ENCODE measurements at regions not wholly inside any gene's neighbourhood (a gene's known extent, or its start where the extent isn't known, plus 50 kb on each side); places are given as distances from the start of the nearest gene placed in this dataset.

GRCh38 chr4:62771983-62772557, 1571.9 kb downstream of the ADGRL3 start:
- Histone ChIP-seq H3K36me3 (ENCODE audit: control insufficient read depth, insufficient read depth, low read length) (no peaks in the 10 kb centered on the region), H3K27ac (ENCODE audit: low read length) (no peak overlapping the region), H3K4me1 (ENCODE audit: control insufficient read depth, insufficient read depth, low read length) (no peaks in the 10 kb centered on the region), H3K9me3 (ENCODE audit: control insufficient read depth, insufficient read depth, low read depth, low read length) (no peaks in the 10 kb centered on the region), H3K27me3 (ENCODE audit: control insufficient read depth, insufficient read depth, low read length) (no peaks in the 10 kb centered on the region), H3K4me3 (ENCODE audit: low read depth in 2 of 2, low read length in 2 of 2) (no peak overlapping the region)
- in situ Hi-C loops (cut with HindIII; ENCODE audit: low pct_unique_long_range_greater_than_20kb, low sequenced_read_pairs), result no loop called here
- ATAC-seq, result no peak
- TF ChIP-seq REST (IDR thresholded peaks at IDR 0.05; ENCODE audit: insufficient read depth in 1 of 2, low read depth in 2 of 2, low read length in 1 of 2), result no peak
- TF ChIP-seq SIN3A (IDR thresholded peaks at IDR 0.05; ENCODE audit: borderline replicate concordance, insufficient read depth, low read depth, low read length), result no peak
- no peak for TF ChIP-seq TCF7L2 (IDR thresholded peaks at IDR 0.05; ENCODE audit: low read depth, low read length)
- no peak for TF ChIP-seq POLR2AphosphoS5 (IDR thresholded peaks at IDR 0.05; ENCODE audit: low read depth, low read length)
- TF ChIP-seq CTCF (IDR thresholded peaks at IDR 0.05), result no peak
- ChIA-PET CTCF (no interaction called here), POLR2A (no interaction called here)
- DNase-seq (ENCODE audit: low read depth, low spot score), result no peak
- intact Hi-C loops (cut with micrococcal nuclease; ENCODE audit: unreplicated experiment), result no loop called here
- no TSS peak for BruUV-seq (replicated peaks)

GRCh38 chr4:62740296-62740695, 1540.2 kb downstream of the ADGRL3 start:
- CTCF ChIA-PET, result no interaction called here
- BruUV-seq (replicated peaks), result no TSS peak
- H3K36me3 ChIP-seq (ENCODE audit: control insufficient read depth, insufficient read depth, low read length), result no peaks in the 10 kb centered on the region
- DNase-seq (ENCODE audit: low read depth, low spot score) (no peak), ATAC-seq (no peak)
- TF ChIP-seq TCF7L2 (IDR thresholded peaks at IDR 0.05; ENCODE audit: low read depth, low read length), result no peak
- TF ChIP-seq POLR2AphosphoS5 (IDR thresholded peaks at IDR 0.05; ENCODE audit: low read depth, low read length), result no peak
- TF ChIP-seq SIN3A (IDR thresholded peaks at IDR 0.05; ENCODE audit: borderline replicate concordance, insufficient read depth, low read depth, low read length), result no peak
- POLR2A ChIA-PET, result no interaction called here
- in situ Hi-C loops (cut with HindIII; ENCODE audit: low pct_unique_long_range_greater_than_20kb, low sequenced_read_pairs) (no loop called here), intact Hi-C loops (cut with micrococcal nuclease; ENCODE audit: unreplicated experiment) (no loop called here)
- H3K4me3 ChIP-seq (ENCODE audit: low read depth in 2 of 2, low read length in 2 of 2), result no peak overlapping the region
- no peak overlapping the region for H3K27ac ChIP-seq (ENCODE audit: low read length)
- no peaks in the 10 kb centered on the region for H3K27me3 ChIP-seq (ENCODE audit: control insufficient read depth, insufficient read depth, low read length)
- H3K9me3 ChIP-seq (ENCODE audit: control insufficient read depth, insufficient read depth, low read depth, low read length), result no peaks in the 10 kb centered on the region
- no peaks in the 10 kb centered on the region for H3K4me1 ChIP-seq (ENCODE audit: control insufficient read depth, insufficient read depth, low read length)

GRCh38 chr4:62717154-62717553, 1517.0 kb downstream of the ADGRL3 start:
- in situ Hi-C loops (cut with HindIII; ENCODE audit: low pct_unique_long_range_greater_than_20kb, low sequenced_read_pairs) (no loop called here), intact Hi-C loops (cut with micrococcal nuclease; ENCODE audit: unreplicated experiment) (no loop called here)
- Histone ChIP-seq H3K4me1 (ENCODE audit: control insufficient read depth, insufficient read depth, low read length) (no peaks in the 10 kb centered on the region), H3K27ac (ENCODE audit: low read length) (no peak overlapping the region), H3K4me3 (ENCODE audit: low read depth in 2 of 2, low read length in 2 of 2) (no peak overlapping the region), H3K9me3 (ENCODE audit: control insufficient read depth, insufficient read depth, low read depth, low read length) (no peaks in the 10 kb centered on the region), H3K36me3 (ENCODE audit: control insufficient read depth, insufficient read depth, low read length) (no peaks in the 10 kb centered on the region), H3K27me3 (ENCODE audit: control insufficient read depth, insufficient read depth, low read length) (no peaks in the 10 kb centered on the region)
- no TSS peak for BruUV-seq (replicated peaks)
- ChIA-PET CTCF (no interaction called here), POLR2A (no interaction called here)
- no peak for DNase-seq (ENCODE audit: low read depth, low spot score)
- ATAC-seq, result no peak
- TF ChIP-seq POLR2AphosphoS5 (IDR thresholded peaks at IDR 0.05; ENCODE audit: low read depth, low read length), result no peak
- TF ChIP-seq CTCF (IDR thresholded peaks at IDR 0.05), result no peak
- no peak for TF ChIP-seq TCF7L2 (IDR thresholded peaks at IDR 0.05; ENCODE audit: low read depth, low read length)
- no peak for TF ChIP-seq REST (IDR thresholded peaks at IDR 0.05; ENCODE audit: insufficient read depth in 1 of 2, low read depth in 2 of 2, low read length in 1 of 2)
- TF ChIP-seq SIN3A (IDR thresholded peaks at IDR 0.05; ENCODE audit: borderline replicate concordance, insufficient read depth, low read depth, low read length), result no peak

Data from Panc1 (cell line).